ENCODE measurements at regions not wholly inside any gene's neighbourhood (a gene's known extent, or its start where the extent isn't known, plus 50 kb on each side); places are given as distances from the start of the nearest gene placed in this dataset.

DNA sequence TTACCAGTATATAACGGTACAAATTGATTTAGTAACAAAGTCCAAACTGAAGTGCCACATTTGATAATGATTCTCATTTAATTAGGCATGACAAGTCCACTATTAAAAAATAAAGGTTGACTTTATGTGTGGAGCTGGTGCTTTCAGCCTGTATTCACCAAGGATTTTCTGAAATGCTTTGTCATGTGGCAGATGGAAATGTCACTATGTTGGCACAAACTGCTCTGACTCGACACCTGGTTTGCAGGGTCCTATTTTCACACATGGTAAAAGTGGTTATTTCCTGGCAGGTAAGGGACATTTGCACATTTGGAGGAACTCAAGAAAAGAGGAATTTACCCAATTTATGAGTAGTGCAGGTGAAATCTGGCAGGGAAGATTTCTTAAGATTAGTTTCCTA, 572.6 kb upstream of the MDGA2 start (continued):
- TF ChIP-seq ZNF274 (IDR thresholded peaks at IDR 0.05; ENCODE audit: low read depth, low read length) (no peak), POLR2A (IDR thresholded peaks at IDR 0.05; ENCODE audit: borderline replicate concordance, extremely low read depth, insufficient read depth, insufficient read length) (no peak), SIN3A (IDR thresholded peaks at IDR 0.05; ENCODE audit: low read depth) (no peak), CBX3 (IDR thresholded peaks at IDR 0.05; ENCODE audit: low read depth) (no peak), POLR2AphosphoS5 (IDR thresholded peaks at IDR 0.05; ENCODE audit: low read depth, low read length) (no peak)

DNA sequence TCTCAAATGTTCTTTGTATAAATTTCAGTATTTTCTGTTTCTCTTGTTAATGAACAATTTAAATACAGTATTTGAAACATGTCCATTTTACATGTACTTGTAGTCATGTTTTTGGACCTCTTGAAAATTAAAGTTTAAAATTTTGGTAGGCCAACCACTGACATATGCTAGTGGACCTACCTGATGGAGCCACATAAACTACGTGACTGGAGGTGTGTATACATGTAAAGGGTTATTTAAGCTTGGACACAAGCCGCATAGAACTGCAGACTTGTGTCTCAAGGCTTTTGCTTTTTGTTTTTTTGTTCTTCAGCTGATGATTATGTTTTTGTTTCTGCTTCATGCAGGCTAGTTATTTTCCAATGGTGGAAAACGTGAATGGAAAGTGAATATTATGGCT, 568.5 kb upstream of the MDGA2 start:
- intact Hi-C loops (cut with micrococcal nuclease) = no loop called here
- Histone ChIP-seq H3K4me2 (ENCODE audit: low read length) (no peak overlapping the region), H3K9ac (ENCODE audit: low read length) (no peak overlapping the region), H3K4me1 (ENCODE audit: control insufficient read depth in 1 of 2, insufficient read depth in 2 of 2, low read length in 2 of 2) (no peaks in the 10 kb centered on the region), H3K9me2 (ENCODE audit: insufficient read depth) (no peaks in the 10 kb centered on the region), H3K79me2 (ENCODE audit: insufficient read depth, low read length) (no peaks in the 10 kb centered on the region), H2AFZ (ENCODE audit: low read depth, low read length, poor library complexity, severe bottlenecking) (no peak overlapping the region), H3K27me3 (ENCODE audit: insufficient read depth, low read length) (no peaks in the 10 kb centered on the region), H4K20me1 (ENCODE audit: insufficient read depth) (no peaks in the 10 kb centered on the region), H3K36me3 (ENCODE audit: control insufficient read depth in 1 of 2, insufficient read depth in 2 of 2, low read length in 2 of 2) (no peaks in the 10 kb centered on the region), H3K27ac (ENCODE audit: low read depth, low read length) (no peak overlapping the region), H3K4me3 (replicated peaks in 1 of 2; ENCODE audit: low read depth in 1 of 2, low read length in 2 of 2) (no peak overlapping the region), H3K9me3 (ENCODE audit: control insufficient read depth in 1 of 2, insufficient read depth in 1 of 2, low read depth in 1 of 2, low read length in 2 of 2) (no peaks in the 10 kb centered on the region)
- RAD21 ChIA-PET (ENCODE audit: low non-redundant PET in 1 of 2, low total read pairs in 2 of 2, uncharacterized antibody in 2 of 2, unreplicated experiment in 2 of 2) = no interaction called here
- POLR2A ChIA-PET = no interaction called here
- CTCF ChIA-PET = no interaction called here
- ATAC-seq (no peak), DNase-seq (ENCODE audit: low read depth, low spot score) (no peak)
- TF ChIP-seq EZH2phosphoT487 (IDR thresholded peaks at IDR 0.05; ENCODE audit: borderline replicate concordance) (no peak), CEBPB (IDR thresholded peaks at IDR 0.05; ENCODE audit: low read depth) (no peak), SP1 (IDR thresholded peaks at IDR 0.05; ENCODE audit: low read depth) (no peak), POLR2AphosphoS5 (IDR thresholded peaks at IDR 0.05; ENCODE audit: low read depth, low read length) (no peak), SIN3A (IDR thresholded peaks at IDR 0.05; ENCODE audit: low read depth) (no peak)
- TF ChIP-seq, protein P1, sequence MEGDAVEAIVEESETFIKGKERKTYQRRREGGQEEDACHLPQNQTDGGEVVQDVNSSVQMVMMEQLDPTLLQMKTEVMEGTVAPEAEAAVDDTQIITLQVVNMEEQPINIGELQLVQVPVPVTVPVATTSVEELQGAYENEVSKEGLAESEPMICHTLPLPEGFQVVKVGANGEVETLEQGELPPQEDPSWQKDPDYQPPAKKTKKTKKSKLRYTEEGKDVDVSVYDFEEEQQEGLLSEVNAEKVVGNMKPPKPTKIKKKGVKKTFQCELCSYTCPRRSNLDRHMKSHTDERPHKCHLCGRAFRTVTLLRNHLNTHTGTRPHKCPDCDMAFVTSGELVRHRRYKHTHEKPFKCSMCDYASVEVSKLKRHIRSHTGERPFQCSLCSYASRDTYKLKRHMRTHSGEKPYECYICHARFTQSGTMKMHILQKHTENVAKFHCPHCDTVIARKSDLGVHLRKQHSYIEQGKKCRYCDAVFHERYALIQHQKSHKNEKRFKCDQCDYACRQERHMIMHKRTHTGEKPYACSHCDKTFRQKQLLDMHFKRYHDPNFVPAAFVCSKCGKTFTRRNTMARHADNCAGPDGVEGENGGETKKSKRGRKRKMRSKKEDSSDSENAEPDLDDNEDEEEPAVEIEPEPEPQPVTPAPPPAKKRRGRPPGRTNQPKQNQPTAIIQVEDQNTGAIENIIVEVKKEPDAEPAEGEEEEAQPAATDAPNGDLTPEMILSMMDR (IDR thresholded peaks at IDR 0.05 in 2 of 3, conservative IDR thresholded peaks at IDR 0.05 in 1 of 3; ENCODE audit: borderline replicate concordance in 1 of 3, insufficient read depth in 1 of 3, low read depth in 2 of 3, low read length in 2 of 3) = no peak
- BruUV-seq (replicated peaks) = no TSS peak
